ENCODE measurements at regions not wholly inside any gene's neighbourhood (a gene's known extent, or its start where the extent isn't known, plus 50 kb on each side); places are given as distances from the start of the nearest gene placed in this dataset.

GRCh38 chr3:182067423-182067822 lies 355.7 kb downstream of the SOX2 start:
- DNase-seq (ENCODE audit: low spot score), result no peak

GRCh38 chr3:182078316-182078715 lies 366.6 kb downstream of the SOX2 start:
- no peak for DNase-seq (ENCODE audit: low spot score)

- DNase-seq (ENCODE audit: low spot score), result no peak
These were observed 367.2 kb downstream of the SOX2 start for GRCh38 chr3:182078929-182079328.

- no peak for DNase-seq (ENCODE audit: low spot score)
These were observed 369.4 kb downstream of the SOX2 start for GRCh38 chr3:182081096-182081495.

GRCh38 chr3:182083112-182083511 lies 371.4 kb downstream of the SOX2 start:
- no peak for DNase-seq (ENCODE audit: low spot score)

- DNase-seq (ENCODE audit: low spot score), result no peak
These were observed 381.0 kb downstream of the SOX2 start for GRCh38 chr3:182092662-182093262.

- no peak for DNase-seq (ENCODE audit: low spot score)
These were observed 382.6 kb downstream of the SOX2 start for GRCh38 chr3:182094321-182094720.

- DNase-seq (ENCODE audit: low spot score), result no peak
These were observed 393.2 kb downstream of the SOX2 start for GRCh38 chr3:182104881-182105280.

- DNase-seq (ENCODE audit: low spot score), result peak; percentile 14
These were observed 394.1 kb downstream of the SOX2 start for GRCh38 chr3:182105875-182106274.

- no peak for DNase-seq (ENCODE audit: low spot score)
These were observed 396.6 kb downstream of the SOX2 start for GRCh38 chr3:182108371-182108770.

- no peak for DNase-seq (ENCODE audit: low spot score)
These were observed 400.2 kb downstream of the SOX2 start for GRCh38 chr3:182111967-182112366.

- no peak for DNase-seq (ENCODE audit: low spot score)
These were observed 403.7 kb downstream of the SOX2 start for GRCh38 chr3:182115328-182116015.

- DNase-seq (ENCODE audit: low spot score), result no peak
These were observed 404.7 kb downstream of the SOX2 start for GRCh38 chr3:182116386-182116785.

- DNase-seq (ENCODE audit: low spot score), result no peak
These were observed 405.4 kb downstream of the SOX2 start for GRCh38 chr3:182117131-182117530.

- DNase-seq (ENCODE audit: low spot score), result no peak
These were observed 405.9 kb downstream of the SOX2 start for GRCh38 chr3:182117583-182117982.

GRCh38 chr3:182118066-182118465 lies 406.3 kb downstream of the SOX2 start:
- no peak for DNase-seq (ENCODE audit: low spot score)

GRCh38 chr3:182121401-182121800 lies 409.7 kb downstream of the SOX2 start:
- no peak for DNase-seq (ENCODE audit: low spot score)

GRCh38 chr3:182122779-182123178 lies 411.1 kb downstream of the SOX2 start:
- no peak for DNase-seq (ENCODE audit: low spot score)

- no peak for DNase-seq (ENCODE audit: low spot score)
These were observed 412.5 kb downstream of the SOX2 start for GRCh38 chr3:182124187-182124586.

GRCh38 chr3:182124716-182125115 lies 413.0 kb downstream of the SOX2 start:
- no peak for DNase-seq (ENCODE audit: low spot score)

GRCh38 chr3:182129740-182130139 lies 418.0 kb downstream of the SOX2 start:
- no peak for DNase-seq (ENCODE audit: low spot score)

- DNase-seq (ENCODE audit: low spot score), result peak; percentile 29
These were observed 422.0 kb downstream of the SOX2 start for GRCh38 chr3:182133752-182134151.

GRCh38 chr3:182135056-182135455 lies 423.3 kb downstream of the SOX2 start:
- no peak for DNase-seq (ENCODE audit: low spot score)
